Endodermal cell (in vitro differentiated cells): ENCODE measurements at regions not wholly inside any gene's neighbourhood (a gene's known extent, or its start where the extent isn't known, plus 50 kb on each side); places are given as distances from the start of the nearest gene placed in this dataset.

ENCODE experiments used
- DNase-seq: peaks from one replicate; pipeline ENCODE4 v3.0.0-alpha.2; 2017
- H3K27ac ChIP-seq: 2 replicates; pipeline ENCODE4 v1.5.1; 2013; ENCODE audit warnings: mild to moderate bottlenecking, low read depth, low read length, moderate library complexity
- H3K27me3 ChIP-seq: 2 replicates; pipeline ENCODE4 v1.6.1; 2013; ENCODE audit warnings: mild to moderate bottlenecking, low read length, moderate library complexity; ENCODE audit not compliant: insufficient read depth, control insufficient read depth, poor library complexity, severe bottlenecking
- H3K36me3 ChIP-seq: 2 replicates; pipeline ENCODE4 v1.7.0; 2013; ENCODE audit warnings: mild to moderate bottlenecking, low read length, moderate library complexity; ENCODE audit not compliant: control insufficient read depth, insufficient read depth
- H3K4me1 ChIP-seq: one replicate; pipeline ENCODE4 v1.7.0; 2013; ENCODE audit warnings: low read length; ENCODE audit not compliant: control insufficient read depth, insufficient read depth
- H3K4me3 ChIP-seq: 2 replicates; pipeline ENCODE4 v1.5.1; 2013; ENCODE audit warnings: mild to moderate bottlenecking, low read length, moderate library complexity
- H3K9ac ChIP-seq: 2 replicates; pipeline ENCODE4 v1.6.1; 2013; ENCODE audit warnings: mild to moderate bottlenecking, low read length, moderate library complexity; ENCODE audit not compliant: poor library complexity, severe bottlenecking; ENCODE audit errors: extremely low read depth
- H3K9me3 ChIP-seq: 2 replicates; pipeline ENCODE4 v1.6.1; 2013; ENCODE audit warnings: mild to moderate bottlenecking, low read length, moderate library complexity; ENCODE audit not compliant: control insufficient read depth
- H3K27ac Mint-ChIP-seq: 2 replicates; pipeline ENCODE4 v1.8.0; 2020; ENCODE audit warnings: mixed read lengths
- H3K27me3 Mint-ChIP-seq: 2 replicates; pipeline ENCODE4 v1.8.0; 2021; ENCODE audit warnings: mild to moderate bottlenecking, mixed read lengths; ENCODE audit not compliant: insufficient read depth
- H3K36me3 Mint-ChIP-seq: 2 replicates; pipeline ENCODE4 v1.8.0; 2020; ENCODE audit warnings: low read depth, mixed read lengths
- H3K4me1 Mint-ChIP-seq: 2 replicates; pipeline ENCODE4 v1.8.0; 2020; ENCODE audit warnings: mixed read lengths
- H3K4me3 Mint-ChIP-seq: 2 replicates; pipeline ENCODE4 v1.8.0; 2020; ENCODE audit warnings: mild to moderate bottlenecking, moderate library complexity, mixed read lengths
- H3K9me3 Mint-ChIP-seq: 2 replicates; pipeline ENCODE4 v1.8.0; 2020; ENCODE audit warnings: mild to moderate bottlenecking, mixed read lengths
- WGBS, 2 experiments: methylation state at CpG; one replicate each; pipeline versions ENCODE4 v1.1.5 to v1.1.7; 2013; ENCODE audit warnings: missing lambda C conversion rate in 2 of 2, mixed read lengths in 1 of 2; ENCODE audit not compliant: insufficient coverage in 1 of 2, insufficient read length in 1 of 2; 5-methylcytosine and 5-hydroxymethylcytosine counted together
- TF ChIP-seq, protein P1 (sequence below): fragments of 200-600 bp; sonication (generic); conservative IDR thresholded peaks from 2 replicates; pipeline ENCODE4 v1.5.0; 2021; ENCODE audit warnings: antibody characterized with exemption, mild to moderate bottlenecking

DNA sequence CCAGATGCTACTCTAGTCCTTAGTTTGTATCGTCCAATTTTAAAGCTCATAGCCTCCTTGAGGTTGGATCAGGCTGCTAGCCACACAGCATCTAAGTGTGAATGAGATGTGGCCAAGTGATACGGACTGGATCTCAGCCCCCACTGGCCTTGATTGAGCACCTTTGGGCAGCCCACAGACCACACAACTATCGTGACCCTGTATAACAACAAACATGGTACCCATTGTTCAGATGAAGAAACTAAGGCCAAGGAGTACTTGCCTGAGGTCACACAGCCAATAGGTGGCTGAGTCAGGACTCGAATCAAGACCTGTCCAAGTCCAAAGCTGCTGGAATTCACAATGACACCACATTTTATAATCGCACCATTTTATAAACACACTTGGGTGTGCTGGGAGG lies 73.0 kb upstream of the IRX3 start:
- no peak overlapping the region for H3K27ac ChIP-seq
- peaks cover 56% of the 10 kb centered on the region for H3K4me1 Mint-ChIP-seq
- WGBS, 2 experiments: 91 to 94% methylated on average over 2 to 4 of the region's 5 CpGs
- H3K9ac ChIP-seq: no peak overlapping the region
- peaks cover 8% of the 10 kb centered on the region for H3K9me3 ChIP-seq
- H3K36me3 ChIP-seq: no peaks in the 10 kb centered on the region
- peaks cover 24% of the 10 kb centered on the region for H3K27me3 Mint-ChIP-seq
- peaks cover 21% of the 10 kb centered on the region for H3K4me1 ChIP-seq
- H3K36me3 Mint-ChIP-seq: peaks cover 1% of the 10 kb centered on the region
- H3K27ac Mint-ChIP-seq: no peak overlapping the region
- TF ChIP-seq, protein P1, sequence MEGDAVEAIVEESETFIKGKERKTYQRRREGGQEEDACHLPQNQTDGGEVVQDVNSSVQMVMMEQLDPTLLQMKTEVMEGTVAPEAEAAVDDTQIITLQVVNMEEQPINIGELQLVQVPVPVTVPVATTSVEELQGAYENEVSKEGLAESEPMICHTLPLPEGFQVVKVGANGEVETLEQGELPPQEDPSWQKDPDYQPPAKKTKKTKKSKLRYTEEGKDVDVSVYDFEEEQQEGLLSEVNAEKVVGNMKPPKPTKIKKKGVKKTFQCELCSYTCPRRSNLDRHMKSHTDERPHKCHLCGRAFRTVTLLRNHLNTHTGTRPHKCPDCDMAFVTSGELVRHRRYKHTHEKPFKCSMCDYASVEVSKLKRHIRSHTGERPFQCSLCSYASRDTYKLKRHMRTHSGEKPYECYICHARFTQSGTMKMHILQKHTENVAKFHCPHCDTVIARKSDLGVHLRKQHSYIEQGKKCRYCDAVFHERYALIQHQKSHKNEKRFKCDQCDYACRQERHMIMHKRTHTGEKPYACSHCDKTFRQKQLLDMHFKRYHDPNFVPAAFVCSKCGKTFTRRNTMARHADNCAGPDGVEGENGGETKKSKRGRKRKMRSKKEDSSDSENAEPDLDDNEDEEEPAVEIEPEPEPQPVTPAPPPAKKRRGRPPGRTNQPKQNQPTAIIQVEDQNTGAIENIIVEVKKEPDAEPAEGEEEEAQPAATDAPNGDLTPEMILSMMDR: no peak
- H3K27me3 ChIP-seq: no peaks in the 10 kb centered on the region
- no peak overlapping the region for H3K4me3 ChIP-seq
- H3K9me3 Mint-ChIP-seq: peaks cover 12% of the 10 kb centered on the region
- H3K4me3 Mint-ChIP-seq: no peak overlapping the region
- no peak for DNase-seq

GRCh38 chr16:54359081-54359480 lies 72.5 kb upstream of the IRX3 start:
- H3K27ac Mint-ChIP-seq: peak overlapping the region; percentile 18
- TF ChIP-seq, protein P1: no peak
- no peak for DNase-seq
- WGBS, 2 experiments: 84 to 90% methylated on average over 4 to 9 of the region's 9 CpGs
- H3K27ac ChIP-seq: no peak overlapping the region
- no peaks in the 10 kb centered on the region for H3K36me3 ChIP-seq
- no peak overlapping the region for H3K4me3 ChIP-seq
- no peaks in the 10 kb centered on the region for H3K27me3 ChIP-seq
- no peak overlapping the region for H3K4me3 Mint-ChIP-seq
- H3K9me3 ChIP-seq: peaks cover 13% of the 10 kb centered on the region
- H3K4me1 Mint-ChIP-seq: peaks cover 54% of the 10 kb centered on the region
- no peak overlapping the region for H3K9ac ChIP-seq
- H3K4me1 ChIP-seq: peaks cover 16% of the 10 kb centered on the region
- peaks cover 16% of the 10 kb centered on the region for H3K9me3 Mint-ChIP-seq
- peaks cover 24% of the 10 kb centered on the region for H3K27me3 Mint-ChIP-seq
- peaks cover 2% of the 10 kb centered on the region for H3K36me3 Mint-ChIP-seq

GRCh38 chr16:54356391-54356790 lies 69.8 kb upstream of the IRX3 start:
- no peak for DNase-seq
- H3K4me3 ChIP-seq: no peak overlapping the region
- no peak overlapping the region for H3K9ac ChIP-seq
- Mint-ChIP-seq H3K4me1 (peaks cover 33% of the 10 kb centered on the region), H3K27me3 (peaks cover 25% of the 10 kb centered on the region), H3K9me3 (peaks cover 20% of the 10 kb centered on the region), H3K27ac (no peak overlapping the region), H3K4me3 (no peak overlapping the region), H3K36me3 (peaks cover 4% of the 10 kb centered on the region)
- TF ChIP-seq, protein P1: no peak
- H3K27me3 ChIP-seq: no peaks in the 10 kb centered on the region
- H3K9me3 ChIP-seq: peaks cover 19% of the 10 kb centered on the region
- H3K27ac ChIP-seq: no peak overlapping the region
- H3K36me3 ChIP-seq: no peaks in the 10 kb centered on the region
- H3K4me1 ChIP-seq: no peaks in the 10 kb centered on the region
- 89 to 93% methylated on average over 1 of the region's 1 CpG for WGBS, 2 experiments
